GM19238 (cell line): ENCODE measurements at regions not wholly inside any gene's neighbourhood (a gene's known extent, or its start where the extent isn't known, plus 50 kb on each side); places are given as distances from the start of the nearest gene placed in this dataset.
"Not testable (repeated sequence)": the region's sequence is repeated elsewhere in the genome, so short reads cannot be mapped to it uniquely, and the experiment has no call there.

Experiments used
- DNase-seq: peaks from one replicate; pipeline ENCODE4 v3.0.0; 2011; ENCODE audit warnings: low spot score; ENCODE audit not compliant: insufficient read length

GRCh38 chr10:131824371-131825149 lies 76.2 kb upstream of the PPP2R2D start:
- DNase-seq, result no peak

- no peak for DNase-seq
Observed at GRCh38 chr10:131825150-131825848, 75.5 kb upstream of the PPP2R2D start.

GRCh38 chr10:131825960-131826650 lies 74.7 kb upstream of the PPP2R2D start:
- no peak for DNase-seq

- DNase-seq, result no peak
Observed at GRCh38 chr10:131829156-131829930, 71.5 kb upstream of the PPP2R2D start.

- no peak for DNase-seq
Observed at GRCh38 chr10:131830446-131831130, 70.2 kb upstream of the PPP2R2D start.

- no peak for DNase-seq
Observed at GRCh38 chr10:131831561-131831960, 69.2 kb upstream of the PPP2R2D start.

- no peak for DNase-seq
Observed at GRCh38 chr10:131832056-131832685, 68.6 kb upstream of the PPP2R2D start.

- DNase-seq, result no peak
Observed at GRCh38 chr10:131833013-131833412, 67.8 kb upstream of the PPP2R2D start.

- no peak for DNase-seq
Observed at GRCh38 chr10:131833446-131834080, 67.2 kb upstream of the PPP2R2D start.

- DNase-seq, result no peak
Observed at GRCh38 chr10:131834152-131834810, 66.5 kb upstream of the PPP2R2D start.

GRCh38 chr10:131838966-131839742 lies 61.7 kb upstream of the PPP2R2D start:
- no peak for DNase-seq

GRCh38 chr10:131839880-131840787 lies 60.7 kb upstream of the PPP2R2D start:
- DNase-seq, result not testable (repeated sequence)

- no peak for DNase-seq
Observed at GRCh38 chr10:131840788-131841118, 60.1 kb upstream of the PPP2R2D start.

GRCh38 chr10:131841131-131841660 lies 59.6 kb upstream of the PPP2R2D start:
- DNase-seq, result no peak

GRCh38 chr10:131841661-131842139 lies 59.1 kb upstream of the PPP2R2D start:
- no peak for DNase-seq

GRCh38 chr10:131842351-131843088 lies 58.3 kb upstream of the PPP2R2D start:
- no peak for DNase-seq
